NT2/D1 (cell line): ENCODE measurements at regions not wholly inside any gene's neighbourhood (a gene's known extent, or its start where the extent isn't known, plus 50 kb on each side); places are given as distances from the start of the nearest gene placed in this dataset.

Experiments
- DNase-seq: peaks from one replicate; pipeline ENCODE4 v3.0.0-alpha.2; 2011; ENCODE audit warnings: low read depth, low spot score
- H3K27me3 ChIP-seq: 2 replicates; pipeline ENCODE4 v1.6.0; 2011; ENCODE audit warnings: mild to moderate bottlenecking; ENCODE audit not compliant: insufficient read length, insufficient read depth
- H3K36me3 ChIP-seq: 2 replicates; pipeline ENCODE4 v1.6.1; 2011; ENCODE audit warnings: mild to moderate bottlenecking, low read length, mixed read lengths; ENCODE audit not compliant: insufficient read depth, insufficient read length
- H3K4me1 ChIP-seq: 2 replicates; pipeline ENCODE4 v1.5.1; 2011; ENCODE audit not compliant: insufficient read depth, insufficient read length
- H3K4me3 ChIP-seq: 2 replicates; pipeline ENCODE4 v1.5.1; 2011; ENCODE audit warnings: low read depth; ENCODE audit not compliant: insufficient read length
- H3K9ac ChIP-seq: 2 replicates; pipeline ENCODE4 v1.6.0; 2011; ENCODE audit warnings: low read depth; ENCODE audit not compliant: insufficient read length
- H3K9me3 ChIP-seq: 2 replicates; pipeline ENCODE4 v1.5.1; 2011; ENCODE audit warnings: mild to moderate bottlenecking, low read length; ENCODE audit not compliant: insufficient read depth
- SUZ12 ChIP-seq: IDR thresholded peaks from 2 replicates; pipeline ENCODE4 v1.6.1; 2011; ENCODE audit not compliant: insufficient read length, insufficient read depth; ENCODE audit errors: extremely low read depth
- YY1 ChIP-seq: IDR thresholded peaks from 2 replicates; pipeline ENCODE4 v1.6.1; 2011; ENCODE audit not compliant: insufficient read length, insufficient read depth
- ZNF274 ChIP-seq: IDR thresholded peaks from 2 replicates; pipeline ENCODE4 v1.6.1; 2011; ENCODE audit warnings: mild to moderate bottlenecking, low read depth, low read length

DNA sequence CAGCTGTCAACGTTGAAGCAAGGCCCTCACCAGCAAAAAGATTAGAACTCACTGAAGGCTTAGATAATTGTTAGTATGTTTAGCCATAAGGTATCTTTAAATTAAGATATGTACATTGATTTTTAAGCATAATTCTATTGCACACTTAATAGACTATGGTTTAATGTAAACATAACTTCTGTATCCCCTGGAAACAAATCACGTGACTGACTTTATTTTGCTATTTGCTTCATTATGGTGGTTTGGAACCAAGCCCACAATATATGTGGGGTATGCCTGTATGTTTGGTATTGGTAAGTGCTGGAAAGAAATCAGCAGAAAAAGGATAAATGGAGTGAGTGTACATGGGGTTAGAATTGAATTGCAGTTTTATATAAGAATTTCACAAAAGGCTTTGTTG, 111.9 kb downstream of the NMUR2 start:
- TF ChIP-seq YY1: no peak
- Histone ChIP-seq H3K27me3 (no peaks in the 10 kb centered on the region), H3K4me1 (no peaks in the 10 kb centered on the region), H3K9me3 (no peaks in the 10 kb centered on the region), H3K4me3 (no peak overlapping the region), H3K9ac (no peak overlapping the region), H3K36me3 (no peaks in the 10 kb centered on the region)
- DNase-seq: no peak

DNA sequence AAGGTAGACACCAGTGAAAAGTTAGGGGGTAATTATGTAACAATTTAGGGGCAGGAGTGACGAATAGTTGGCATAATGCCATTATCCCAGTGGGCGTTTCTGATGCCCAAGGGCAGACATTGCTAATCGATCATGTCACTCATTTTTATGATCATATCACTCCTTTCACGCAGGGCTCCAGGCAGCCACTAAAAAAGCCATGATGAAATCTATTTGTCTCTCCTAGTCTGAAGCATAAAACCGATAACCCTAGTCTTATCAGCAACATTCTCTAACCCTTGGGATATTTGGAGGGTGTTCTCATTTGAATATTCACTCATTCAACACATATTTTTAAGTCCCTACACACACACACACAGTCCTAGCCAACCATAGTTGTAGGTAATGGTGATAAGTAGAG, 114.9 kb downstream of the NMUR2 start:
- H3K9me3 ChIP-seq: no peaks in the 10 kb centered on the region
- no peaks in the 10 kb centered on the region for H3K4me1 ChIP-seq
- TF ChIP-seq ZNF274 (no peak), SUZ12 (no peak), YY1 (no peak)
- H3K4me3 ChIP-seq: no peak overlapping the region
- H3K36me3 ChIP-seq: no peaks in the 10 kb centered on the region
- no peak for DNase-seq
- H3K9ac ChIP-seq: no peak overlapping the region
- no peaks in the 10 kb centered on the region for H3K27me3 ChIP-seq

DNA sequence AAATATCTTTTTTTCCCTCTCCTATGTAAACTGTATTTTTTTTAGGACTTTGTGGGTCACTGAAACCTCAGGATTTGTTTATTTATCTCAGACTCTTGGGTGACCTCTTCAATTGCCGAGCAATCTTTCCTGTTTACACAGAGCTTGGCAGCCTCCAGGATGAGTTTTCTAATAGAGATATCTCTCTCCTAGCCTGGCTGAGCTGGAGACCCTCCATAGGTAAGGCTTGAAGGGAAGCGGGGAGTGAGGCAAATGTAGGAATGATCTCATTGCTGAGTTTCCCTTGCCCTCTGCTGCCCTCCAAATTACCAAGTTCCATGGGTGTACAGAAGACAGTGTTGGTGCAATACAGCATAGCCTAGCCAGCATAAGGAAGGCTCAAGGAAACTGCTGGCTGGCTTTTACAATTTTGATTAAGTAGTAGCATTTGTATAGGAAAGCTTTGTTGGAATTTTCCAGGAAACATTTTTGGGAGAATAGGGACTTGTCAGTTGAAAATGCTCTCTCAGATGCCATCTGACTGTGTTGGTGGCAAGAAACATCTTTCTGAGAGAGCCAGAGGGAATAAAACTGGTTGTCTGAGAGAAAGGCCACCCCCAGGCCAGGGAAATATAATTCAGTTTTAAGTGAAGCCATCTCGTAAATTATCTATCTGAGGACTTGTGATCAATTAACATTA, 116.0 kb downstream of the NMUR2 start:
- TF ChIP-seq ZNF274 (no peak), YY1 (no peak), SUZ12 (no peak)
- DNase-seq: no peak
- H3K9ac ChIP-seq: no peak overlapping the region
- H3K4me3 ChIP-seq: no peak overlapping the region
- no peaks in the 10 kb centered on the region for H3K4me1 ChIP-seq
- H3K9me3 ChIP-seq: no peaks in the 10 kb centered on the region
- H3K27me3 ChIP-seq: no peaks in the 10 kb centered on the region
- no peaks in the 10 kb centered on the region for H3K36me3 ChIP-seq

DNA sequence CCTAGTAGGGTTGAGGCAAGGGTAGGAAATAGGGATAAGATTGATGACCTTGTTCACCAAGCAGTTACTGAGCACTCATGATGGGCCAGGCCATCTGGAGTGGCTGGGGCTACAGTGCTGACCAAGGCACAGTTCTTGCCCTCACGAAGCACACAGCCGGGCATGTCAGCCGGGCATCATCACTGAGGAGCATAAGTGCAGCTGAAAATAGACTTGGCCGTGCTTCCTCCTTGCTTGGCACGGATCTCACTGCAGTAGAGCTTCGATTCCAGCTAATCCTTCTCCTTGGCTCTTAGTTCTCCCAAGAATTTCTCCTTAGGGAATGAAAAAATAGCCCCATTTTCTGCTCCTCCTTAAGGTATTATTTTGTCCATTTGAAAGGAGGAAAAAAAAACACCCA, 116.6 kb downstream of the NMUR2 start:
- Histone ChIP-seq H3K9me3 (no peaks in the 10 kb centered on the region), H3K9ac (no peak overlapping the region)

DNA sequence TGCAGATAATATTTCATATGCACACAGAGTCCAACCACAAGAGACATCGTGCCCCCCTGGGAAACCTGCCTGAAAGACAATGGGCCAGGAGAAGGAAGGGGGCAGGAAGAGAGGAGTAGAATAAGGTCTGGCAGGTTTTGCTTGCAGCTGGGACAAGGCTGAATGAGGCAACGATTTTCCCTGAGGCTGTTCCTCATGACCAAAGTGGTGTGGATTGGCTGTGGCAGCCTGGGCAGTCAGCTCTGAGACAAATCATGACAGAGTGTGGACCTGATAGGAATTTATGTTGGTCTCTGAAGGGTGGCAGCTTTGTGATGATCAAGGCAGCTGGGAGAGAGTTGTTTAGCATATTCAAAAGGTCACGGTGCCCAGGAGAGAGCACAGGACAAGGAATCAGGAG, 119.3 kb downstream of the NMUR2 start:
- H3K9ac ChIP-seq: no peak overlapping the region
- no peaks in the 10 kb centered on the region for H3K4me1 ChIP-seq
- H3K27me3 ChIP-seq: no peaks in the 10 kb centered on the region
- no peaks in the 10 kb centered on the region for H3K9me3 ChIP-seq
- H3K4me3 ChIP-seq: no peak overlapping the region
- no peak for DNase-seq
- H3K36me3 ChIP-seq: no peaks in the 10 kb centered on the region
- no peak for TF ChIP-seq YY1
- no peak for TF ChIP-seq ZNF274
- TF ChIP-seq SUZ12: no peak

More for the DNA sequence above, 116.6 kb downstream of the NMUR2 start:
- H3K4me1 ChIP-seq: no peaks in the 10 kb centered on the region
- no peak overlapping the region for H3K4me3 ChIP-seq
- no peaks in the 10 kb centered on the region for H3K36me3 ChIP-seq
- TF ChIP-seq SUZ12: no peak
- no peak for TF ChIP-seq ZNF274
- no peak for TF ChIP-seq YY1
- H3K27me3 ChIP-seq: no peaks in the 10 kb centered on the region
- DNase-seq: no peak

DNA sequence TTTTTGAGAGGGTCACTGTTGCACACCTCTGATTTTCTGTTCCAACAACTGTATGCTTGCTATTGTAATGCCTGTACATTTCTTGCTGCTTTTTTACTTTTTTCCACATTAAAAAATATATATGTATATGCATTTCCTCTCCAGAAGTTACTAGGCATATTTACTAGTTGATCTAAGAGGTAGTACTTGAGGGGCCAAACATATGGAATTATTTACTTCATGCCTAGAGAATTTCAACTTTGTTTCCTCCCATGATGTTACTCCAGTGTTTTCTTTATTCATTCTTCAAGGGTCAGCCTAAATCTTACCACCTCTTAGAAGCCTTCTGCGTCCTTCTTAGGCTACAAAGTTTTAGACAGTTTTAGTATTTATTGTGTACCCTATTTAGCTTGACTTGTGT, 122.7 kb downstream of the NMUR2 start:
- DNase-seq: no peak
- Histone ChIP-seq H3K36me3 (no peaks in the 10 kb centered on the region), H3K27me3 (no peaks in the 10 kb centered on the region), H3K9ac (no peak overlapping the region), H3K4me1 (no peaks in the 10 kb centered on the region), H3K9me3 (no peaks in the 10 kb centered on the region), H3K4me3 (no peak overlapping the region)
- no peak for TF ChIP-seq SUZ12
- no peak for TF ChIP-seq ZNF274
- TF ChIP-seq YY1: no peak

DNA sequence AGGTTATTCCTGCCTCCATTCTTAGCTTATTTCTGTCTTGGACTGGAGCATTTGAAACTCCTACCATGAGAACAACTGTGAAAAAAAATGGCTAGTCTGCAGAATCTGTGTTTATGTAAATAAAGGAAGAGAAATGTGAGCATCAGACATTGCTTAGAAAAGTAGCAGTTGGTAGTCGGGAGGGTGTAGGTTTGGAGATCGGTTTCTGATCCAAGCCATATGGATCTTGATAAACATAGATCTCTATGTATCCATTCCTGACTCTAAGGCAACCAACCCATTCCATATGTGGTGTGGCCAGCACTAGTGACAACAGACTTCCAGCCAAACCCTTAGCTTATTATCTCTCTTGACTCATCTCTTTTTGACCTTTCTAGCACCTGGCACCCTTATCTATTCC, 127.1 kb downstream of the NMUR2 start:
- no peak for DNase-seq
- Histone ChIP-seq H3K4me3 (no peak overlapping the region), H3K9ac (no peak overlapping the region), H3K4me1 (no peaks in the 10 kb centered on the region), H3K36me3 (no peaks in the 10 kb centered on the region), H3K27me3 (no peaks in the 10 kb centered on the region), H3K9me3 (no peaks in the 10 kb centered on the region)
- TF ChIP-seq SUZ12 (no peak), ZNF274 (no peak)

DNA sequence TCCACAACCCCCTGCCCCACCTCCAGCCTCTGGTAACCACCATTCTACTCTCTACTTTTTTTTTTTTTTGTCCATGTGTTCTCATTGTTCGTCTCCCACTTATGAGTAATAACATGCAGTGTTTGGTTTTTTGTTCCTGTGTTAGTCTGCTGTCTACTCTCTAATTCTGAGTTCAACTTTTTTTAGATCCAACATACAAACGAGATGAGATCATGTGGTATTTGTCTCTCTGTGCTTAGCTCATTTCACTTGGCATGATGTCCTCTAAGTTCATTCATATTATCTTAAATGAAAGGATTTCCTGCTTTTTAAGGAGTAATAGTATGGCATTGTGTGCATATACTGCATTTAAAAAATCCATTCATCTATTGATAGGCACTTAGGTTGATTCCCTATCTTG, 130.9 kb downstream of the NMUR2 start:
- no peak for TF ChIP-seq SUZ12
- TF ChIP-seq ZNF274: no peak
- no peak overlapping the region for H3K4me3 ChIP-seq
- H3K36me3 ChIP-seq: no peaks in the 10 kb centered on the region
- no peaks in the 10 kb centered on the region for H3K4me1 ChIP-seq
- DNase-seq: no peak
- no peaks in the 10 kb centered on the region for H3K27me3 ChIP-seq
- no peaks in the 10 kb centered on the region for H3K9me3 ChIP-seq
- H3K9ac ChIP-seq: no peak overlapping the region

DNA sequence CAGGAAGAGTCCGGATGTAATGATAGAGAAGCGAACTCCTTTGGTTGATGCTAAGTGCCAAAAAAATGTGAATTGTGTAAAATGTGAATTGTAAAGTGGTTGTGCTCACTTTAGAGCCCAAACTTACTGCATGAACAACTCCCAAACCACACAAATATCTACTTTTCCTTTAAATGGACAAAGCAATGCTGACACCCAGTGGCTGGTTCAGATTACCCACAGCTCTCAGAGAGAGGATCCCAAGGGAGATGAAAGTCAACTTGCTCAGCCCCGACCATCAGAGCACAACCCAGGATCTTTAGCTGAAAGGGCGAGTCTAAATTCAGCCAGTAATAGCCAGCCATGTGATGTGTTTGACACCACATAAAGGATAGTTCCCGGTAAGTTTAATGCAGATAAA, 133.7 kb downstream of the NMUR2 start:
- Histone ChIP-seq H3K36me3 (no peaks in the 10 kb centered on the region), H3K9ac (no peak overlapping the region), H3K4me1 (no peaks in the 10 kb centered on the region), H3K9me3 (no peaks in the 10 kb centered on the region), H3K4me3 (no peak overlapping the region), H3K27me3 (no peaks in the 10 kb centered on the region)
- TF ChIP-seq SUZ12 (no peak), ZNF274 (no peak), YY1 (no peak)
- DNase-seq: peak; percentile 18
